ENCODE measurements at regions not wholly inside any gene's neighbourhood (a gene's known extent, or its start where the extent isn't known, plus 50 kb on each side); places are given as distances from the start of the nearest gene placed in this dataset.

DNA sequence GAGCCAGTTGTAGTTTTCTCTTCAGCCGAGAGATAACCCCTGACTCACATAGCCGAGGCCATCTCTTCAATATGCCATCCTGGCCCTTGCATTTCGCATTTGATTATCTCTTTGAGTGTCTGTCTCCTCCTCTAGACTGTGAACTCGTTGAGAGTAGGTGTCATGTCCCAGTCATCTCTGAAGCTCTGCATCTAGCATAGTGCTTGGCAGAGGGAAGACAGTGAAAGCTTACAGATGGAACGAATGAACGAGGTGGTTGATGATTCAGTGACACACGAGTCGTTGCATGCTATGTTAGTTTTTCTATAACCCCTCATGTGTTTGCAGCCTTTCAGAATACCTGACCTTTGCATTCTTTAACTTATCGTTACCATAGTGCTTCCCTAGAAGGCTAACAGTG lies 59.9 kb upstream of the CYRIA start:
- TF ChIP-seq, protein P1, sequence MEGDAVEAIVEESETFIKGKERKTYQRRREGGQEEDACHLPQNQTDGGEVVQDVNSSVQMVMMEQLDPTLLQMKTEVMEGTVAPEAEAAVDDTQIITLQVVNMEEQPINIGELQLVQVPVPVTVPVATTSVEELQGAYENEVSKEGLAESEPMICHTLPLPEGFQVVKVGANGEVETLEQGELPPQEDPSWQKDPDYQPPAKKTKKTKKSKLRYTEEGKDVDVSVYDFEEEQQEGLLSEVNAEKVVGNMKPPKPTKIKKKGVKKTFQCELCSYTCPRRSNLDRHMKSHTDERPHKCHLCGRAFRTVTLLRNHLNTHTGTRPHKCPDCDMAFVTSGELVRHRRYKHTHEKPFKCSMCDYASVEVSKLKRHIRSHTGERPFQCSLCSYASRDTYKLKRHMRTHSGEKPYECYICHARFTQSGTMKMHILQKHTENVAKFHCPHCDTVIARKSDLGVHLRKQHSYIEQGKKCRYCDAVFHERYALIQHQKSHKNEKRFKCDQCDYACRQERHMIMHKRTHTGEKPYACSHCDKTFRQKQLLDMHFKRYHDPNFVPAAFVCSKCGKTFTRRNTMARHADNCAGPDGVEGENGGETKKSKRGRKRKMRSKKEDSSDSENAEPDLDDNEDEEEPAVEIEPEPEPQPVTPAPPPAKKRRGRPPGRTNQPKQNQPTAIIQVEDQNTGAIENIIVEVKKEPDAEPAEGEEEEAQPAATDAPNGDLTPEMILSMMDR (optimal IDR thresholded peaks at IDR 0.05 in 1 of 3, IDR thresholded peaks at IDR 0.05 in 1 of 3, conservative IDR thresholded peaks at IDR 0.05 in 1 of 3; ENCODE audit: extremely low read depth in 1 of 3, insufficient read depth in 2 of 3, low read length in 3 of 3): no peak
- no peak for TF ChIP-seq EZH2 (IDR thresholded peaks at IDR 0.05; ENCODE audit: low read length)
- Histone ChIP-seq H3K36me3 (ENCODE audit: control insufficient read depth in 2 of 2, extremely low read depth in 1 of 2, insufficient read depth in 2 of 2, low read length in 2 of 2) (no peaks in the 10 kb centered on the region), H2AFZ (ENCODE audit: control insufficient read depth, low read length) (no peak overlapping the region), H3K27ac (ENCODE audit: control insufficient read depth, insufficient read depth, low read length) (no peak overlapping the region), H3K9me1 (ENCODE audit: control insufficient read depth, extremely low read depth, insufficient read depth, low read length) (no peaks in the 10 kb centered on the region), H3K79me2 (ENCODE audit: control insufficient read depth, insufficient read depth, low read length) (no peaks in the 10 kb centered on the region), H3K4me1 (ENCODE audit: control insufficient read depth, extremely low read depth, insufficient read depth, low read length) (no peaks in the 10 kb centered on the region), H3K4me3 (ENCODE audit: control insufficient read depth in 2 of 3, extremely low read depth in 1 of 3, insufficient read depth in 2 of 3, low read depth in 1 of 3, low read length in 3 of 3) (no peak overlapping the region), H4K20me1 (ENCODE audit: control insufficient read depth, extremely low read depth, insufficient read depth, low read length) (no peaks in the 10 kb centered on the region), H3K9me3 (ENCODE audit: control insufficient read depth, low read depth, low read length) (no peaks in the 10 kb centered on the region), H3K4me2 (ENCODE audit: control insufficient read depth, extremely low read depth, insufficient read depth, low read depth, low read length) (no peak overlapping the region), H3K9ac (ENCODE audit: control insufficient read depth, extremely low read depth, insufficient read depth, low read length) (no peak overlapping the region), H3K27me3 (ENCODE audit: control insufficient read depth, extremely low read depth, insufficient read depth, low read length) (no peaks in the 10 kb centered on the region)
- dilution Hi-C loops (cut with MboI; ENCODE audit: extremely low pct_ligation_motif_present, low sequenced_read_pairs): no loop called here
- DNase-seq (ENCODE audit: low read depth, low spot score) (no peak), FAIRE-seq (no peak)

DNA sequence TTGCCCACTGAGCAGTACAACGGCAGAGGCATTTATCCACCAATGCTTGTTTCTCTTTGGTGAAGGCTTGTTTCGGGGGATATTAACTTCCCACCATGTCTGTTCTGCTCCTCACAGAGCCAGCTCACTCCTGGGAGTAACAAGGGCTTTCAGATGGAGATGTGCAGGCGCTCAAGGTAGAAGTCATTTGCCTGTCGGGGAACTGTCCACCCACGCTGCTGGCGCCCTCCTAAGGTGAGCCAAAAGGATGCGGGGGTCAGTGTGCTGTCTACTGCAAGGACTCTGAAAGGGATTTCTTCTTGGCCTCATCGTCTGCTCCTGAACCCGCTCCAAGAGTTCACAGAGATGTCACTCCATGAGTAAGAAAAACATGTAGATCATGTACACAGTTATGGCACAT lies 57.0 kb upstream of the CYRIA start:
- Histone ChIP-seq H3K4me1 (ENCODE audit: control insufficient read depth, extremely low read depth, insufficient read depth, low read length) (no peaks in the 10 kb centered on the region), H3K36me3 (ENCODE audit: control insufficient read depth in 2 of 2, extremely low read depth in 1 of 2, insufficient read depth in 2 of 2, low read length in 2 of 2) (no peaks in the 10 kb centered on the region), H4K20me1 (ENCODE audit: control insufficient read depth, extremely low read depth, insufficient read depth, low read length) (no peaks in the 10 kb centered on the region), H3K9me3 (ENCODE audit: control insufficient read depth, low read depth, low read length) (no peaks in the 10 kb centered on the region), H3K4me3 (ENCODE audit: control insufficient read depth in 2 of 3, extremely low read depth in 1 of 3, insufficient read depth in 2 of 3, low read depth in 1 of 3, low read length in 3 of 3) (no peak overlapping the region), H2AFZ (ENCODE audit: control insufficient read depth, low read length) (no peak overlapping the region), H3K27me3 (ENCODE audit: control insufficient read depth, extremely low read depth, insufficient read depth, low read length) (no peaks in the 10 kb centered on the region), H3K9ac (ENCODE audit: control insufficient read depth, extremely low read depth, insufficient read depth, low read length) (no peak overlapping the region), H3K27ac (ENCODE audit: control insufficient read depth, insufficient read depth, low read length) (no peak overlapping the region), H3K79me2 (ENCODE audit: control insufficient read depth, insufficient read depth, low read length) (no peaks in the 10 kb centered on the region), H3K9me1 (ENCODE audit: control insufficient read depth, extremely low read depth, insufficient read depth, low read length) (no peaks in the 10 kb centered on the region), H3K4me2 (ENCODE audit: control insufficient read depth, extremely low read depth, insufficient read depth, low read depth, low read length) (no peak overlapping the region)
- TF ChIP-seq EZH2 (IDR thresholded peaks at IDR 0.05; ENCODE audit: low read length): no peak
- TF ChIP-seq, protein P1 (optimal IDR thresholded peaks at IDR 0.05 in 1 of 3, IDR thresholded peaks at IDR 0.05 in 1 of 3, conservative IDR thresholded peaks at IDR 0.05 in 1 of 3; ENCODE audit: extremely low read depth in 1 of 3, insufficient read depth in 2 of 3, low read length in 3 of 3): peak in 1 of 3 experiments; percentile 5
- dilution Hi-C loops (cut with MboI; ENCODE audit: extremely low pct_ligation_motif_present, low sequenced_read_pairs): no loop called here
- FAIRE-seq (no peak), DNase-seq (ENCODE audit: low read depth, low spot score) (no peak)
